GM18520 (cell line): ENCODE measurements at regions not wholly inside any gene's neighbourhood (a gene's known extent, or its start where the extent isn't known, plus 50 kb on each side); places are given as distances from the start of the nearest gene placed in this dataset.

ENCODE experiments used
- ATAC-seq: cut with Tn5 transposase; IDR thresholded peaks from one replicate; pipeline ENCODE4 v1.9.1; 2021; ENCODE audit not compliant: unreplicated experiment

DNA sequence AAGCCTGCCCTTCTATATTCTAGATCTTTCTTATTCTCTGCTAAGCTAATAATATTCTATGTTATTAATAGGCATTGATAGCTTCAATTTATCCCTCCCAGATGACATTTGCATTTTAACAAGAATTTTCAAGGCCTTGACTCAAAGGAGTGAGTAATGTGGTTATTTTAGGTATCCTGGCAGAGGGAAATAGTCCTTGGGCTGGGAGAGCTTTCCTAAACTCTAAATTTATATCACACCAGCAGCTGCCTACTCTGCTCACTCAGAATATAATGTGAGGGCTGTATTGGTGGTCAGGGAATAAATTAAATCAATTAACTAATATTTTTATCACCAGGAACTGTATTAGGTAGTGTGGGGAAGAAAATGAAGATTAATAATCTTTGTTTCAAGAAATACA is 74.8 kb upstream of the ADAM23 start:
- ATAC-seq = no peak

DNA sequence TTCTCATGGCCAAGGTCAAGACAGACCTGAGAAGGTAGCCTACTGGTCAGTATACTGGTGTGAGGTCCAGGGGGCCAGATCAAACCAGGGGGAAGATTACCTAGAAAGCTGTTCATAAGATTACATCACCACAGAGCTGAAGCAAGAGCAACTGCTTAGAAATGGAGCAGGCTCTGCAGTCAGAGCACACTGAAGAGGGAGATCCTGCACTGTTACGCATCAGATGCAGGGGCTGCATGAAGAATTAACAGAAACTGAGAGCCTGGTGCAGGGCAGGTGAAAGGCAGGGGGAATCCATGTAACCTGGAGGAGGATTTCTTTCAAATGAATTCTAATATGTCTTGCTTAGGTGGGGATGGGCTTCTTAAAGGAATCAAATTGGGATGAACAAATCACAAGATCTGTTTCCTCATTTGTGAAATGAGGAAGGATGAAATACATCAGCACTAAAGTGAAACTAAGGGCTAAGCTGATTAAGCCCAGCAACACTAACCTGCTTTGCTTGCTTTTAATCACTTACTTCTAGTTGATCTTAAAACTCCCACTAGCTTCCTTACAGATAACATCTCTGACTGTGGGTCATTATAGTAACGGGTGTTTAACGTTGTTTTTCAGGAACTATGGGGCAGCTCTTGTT is 74.3 kb upstream of the ADAM23 start:
- ATAC-seq = no peak

DNA sequence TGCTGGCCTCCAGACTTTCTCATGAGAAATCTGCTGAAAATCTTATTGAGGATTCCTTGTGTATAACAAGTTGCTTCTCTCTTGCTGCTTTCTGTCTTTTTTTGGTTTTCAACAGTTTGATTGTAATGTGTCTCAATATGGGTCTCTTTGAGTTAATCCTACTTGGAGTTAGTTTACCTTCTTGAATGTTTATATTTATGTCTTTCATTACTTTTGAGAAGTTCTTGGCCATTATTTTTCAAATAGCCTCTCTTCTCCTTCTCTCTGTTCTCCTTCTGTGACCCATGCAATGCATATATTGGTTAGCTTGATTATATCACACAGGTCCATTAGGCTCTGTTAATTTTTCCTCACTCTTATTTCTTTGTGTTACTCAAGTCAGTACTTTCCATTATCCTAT is 67.4 kb upstream of the ADAM23 start:
- ATAC-seq = no peak

DNA sequence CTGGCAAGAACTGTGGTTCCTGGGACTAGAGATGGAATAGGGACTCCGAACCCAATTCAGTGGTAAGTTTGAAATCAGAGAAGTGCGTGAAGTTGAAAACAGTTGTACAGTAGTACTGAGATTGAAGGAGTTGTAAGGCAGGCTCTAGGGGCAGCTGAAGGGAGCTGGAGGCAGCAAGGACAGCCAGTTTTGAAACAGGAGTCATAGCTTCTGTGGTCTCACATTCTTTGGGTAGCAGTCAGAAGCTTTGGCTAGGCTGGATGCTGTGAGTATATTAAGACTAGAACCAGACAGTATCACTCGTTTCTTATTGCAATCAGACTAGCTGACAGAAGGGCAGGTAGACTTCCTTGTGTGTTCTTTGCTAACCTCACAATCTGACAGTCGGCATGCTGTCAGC is 64.5 kb upstream of the ADAM23 start:
- ATAC-seq = no peak

DNA sequence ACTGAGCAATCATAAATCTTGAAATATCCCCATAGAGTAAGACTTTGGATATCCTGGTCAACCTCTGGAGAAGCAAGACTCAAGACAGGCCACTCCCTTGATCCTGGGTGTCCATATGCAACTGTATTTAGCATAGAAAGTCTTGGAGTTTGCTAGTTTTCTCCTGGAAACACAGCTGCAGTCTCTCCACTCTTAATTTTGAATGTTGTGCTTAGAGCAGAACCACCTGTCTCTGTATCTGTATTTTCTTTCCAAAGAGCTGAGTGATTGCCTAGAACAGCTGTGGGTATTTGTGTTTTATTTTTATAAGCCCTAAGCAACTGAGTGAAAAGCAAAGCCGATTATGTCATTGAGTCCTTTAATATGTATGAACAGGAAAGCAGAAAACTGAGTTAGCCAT is 64.1 kb upstream of the ADAM23 start:
- ATAC-seq = no peak

DNA sequence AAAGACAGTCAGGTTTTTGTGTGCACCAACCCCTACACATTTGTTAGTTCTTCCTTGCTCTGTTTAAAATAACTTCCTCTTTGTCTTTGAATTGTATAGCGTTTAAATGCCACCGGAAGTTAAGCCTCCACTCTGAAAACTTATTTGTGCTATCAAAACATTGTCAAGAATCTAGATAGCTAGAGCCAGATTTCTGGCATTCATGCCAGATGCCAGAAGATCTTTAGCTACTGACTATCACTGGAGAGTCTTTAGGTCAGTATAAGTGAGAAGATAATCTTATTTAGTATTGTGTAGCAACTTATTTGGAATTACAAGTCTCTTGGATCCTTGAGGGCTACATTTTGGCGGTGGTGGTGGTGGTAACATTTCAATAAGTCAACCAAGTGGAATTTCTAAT is 63.4 kb upstream of the ADAM23 start:
- ATAC-seq = no peak

DNA sequence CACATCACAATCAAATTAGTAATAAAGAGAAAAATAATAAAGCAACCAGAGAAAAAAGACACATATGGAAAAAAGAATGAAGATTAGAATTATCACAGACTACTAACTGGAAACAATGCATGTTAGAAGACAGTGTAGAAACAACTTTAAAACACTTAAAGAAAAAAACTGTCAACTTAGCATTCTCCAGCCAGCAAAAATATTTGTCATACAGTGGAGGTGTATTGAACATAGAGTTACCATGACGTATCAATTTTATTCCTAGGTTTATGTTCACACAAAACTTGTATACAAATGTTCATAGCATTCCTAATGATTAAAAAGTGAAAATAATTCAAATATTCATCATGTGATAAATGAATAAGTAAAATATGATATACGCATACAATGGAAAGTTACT is 61.5 kb upstream of the ADAM23 start:
- no peak for ATAC-seq

DNA sequence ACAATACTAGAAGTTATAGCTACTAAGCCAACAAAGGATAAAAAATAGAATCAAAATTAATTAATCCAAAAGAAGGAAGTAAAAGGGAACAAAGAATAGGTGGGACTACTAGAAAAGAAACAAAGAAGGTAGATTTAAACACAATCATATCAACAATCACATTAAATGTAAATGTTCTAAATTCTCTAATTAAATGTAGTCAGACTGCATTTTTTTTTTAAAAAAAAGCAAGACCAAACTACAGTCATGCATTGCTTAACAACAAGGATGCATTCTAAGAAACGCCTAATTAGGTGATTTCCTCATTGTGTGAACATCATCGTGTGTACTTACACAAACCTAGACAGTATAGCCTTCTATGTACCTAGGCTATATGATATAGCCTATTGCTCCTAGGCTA is 59.7 kb upstream of the ADAM23 start:
- no peak for ATAC-seq

DNA sequence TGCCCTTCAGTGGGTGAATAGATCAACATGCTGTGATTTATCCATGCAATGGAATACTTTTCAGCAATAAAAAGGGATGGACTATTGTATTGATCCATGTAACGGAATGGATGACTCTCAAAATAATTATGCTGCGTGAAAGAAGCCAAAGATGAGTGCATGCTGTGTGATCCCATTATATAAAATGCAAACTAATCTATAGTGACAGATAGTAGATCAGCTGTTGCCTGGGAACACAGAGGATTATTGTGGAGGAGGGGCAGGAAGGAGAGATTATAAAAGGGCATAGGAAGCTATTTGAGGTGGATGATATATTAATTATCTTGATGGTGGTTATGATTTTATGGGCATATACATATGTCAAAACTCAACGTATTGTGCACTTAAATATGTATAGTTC is 55.5 kb upstream of the ADAM23 start:
- ATAC-seq = no peak

DNA sequence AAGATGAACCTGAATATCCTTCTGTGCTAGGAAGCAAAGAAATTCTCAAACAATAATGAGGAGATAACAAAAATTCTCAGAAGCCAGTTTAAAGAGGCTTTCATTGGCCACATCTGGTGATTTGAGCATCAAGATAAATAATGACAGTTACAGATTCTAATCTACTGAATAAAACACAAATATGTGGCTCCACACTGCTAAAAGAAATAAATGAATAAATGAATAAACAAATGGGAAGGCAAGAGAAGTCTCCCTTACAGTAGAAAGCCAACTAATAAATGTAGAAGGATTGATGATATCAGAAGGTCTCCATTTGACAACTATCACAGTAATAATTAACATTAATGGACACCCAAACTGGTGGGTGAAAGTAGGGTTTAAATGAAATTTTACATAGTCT is 54.6 kb upstream of the ADAM23 start:
- ATAC-seq = no peak

DNA sequence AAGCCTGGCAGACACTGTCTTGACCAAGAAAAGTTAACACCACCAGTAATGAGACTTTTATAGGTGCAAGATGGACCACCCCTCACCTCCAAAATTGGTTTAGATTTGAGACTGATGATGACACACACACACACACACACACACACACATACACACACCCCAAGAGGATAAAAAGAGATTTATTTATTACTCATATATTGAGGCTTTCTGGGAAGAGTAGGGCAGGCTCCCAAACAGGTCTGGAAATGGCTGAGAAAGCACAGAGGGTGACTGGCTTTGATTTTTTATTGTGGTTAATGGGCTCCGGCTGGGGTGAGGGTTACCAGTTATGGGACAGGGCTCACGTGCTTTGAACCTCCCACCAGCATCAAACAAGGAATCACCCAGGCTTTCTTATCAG is 54.2 kb upstream of the ADAM23 start:
- ATAC-seq = no peak

DNA sequence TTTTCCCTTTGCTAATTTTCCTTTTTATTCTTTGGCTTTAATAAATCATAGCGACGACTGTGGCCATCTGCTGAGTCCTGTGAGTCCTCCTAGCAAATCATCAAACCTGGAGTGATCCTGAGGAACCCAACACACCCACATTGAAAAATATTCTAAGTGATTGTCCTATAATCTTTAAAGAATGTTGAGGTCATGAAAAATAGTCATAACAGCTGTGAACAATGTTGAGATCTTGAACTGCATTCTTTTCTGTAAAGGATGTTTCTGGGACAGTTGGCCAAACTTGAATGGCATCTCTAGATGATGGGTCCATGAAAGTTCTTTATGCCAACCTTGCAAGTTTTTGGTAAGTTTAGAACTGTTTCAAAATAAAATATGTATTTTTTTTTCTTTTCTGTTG is 53.2 kb upstream of the ADAM23 start:
- ATAC-seq = no peak

DNA sequence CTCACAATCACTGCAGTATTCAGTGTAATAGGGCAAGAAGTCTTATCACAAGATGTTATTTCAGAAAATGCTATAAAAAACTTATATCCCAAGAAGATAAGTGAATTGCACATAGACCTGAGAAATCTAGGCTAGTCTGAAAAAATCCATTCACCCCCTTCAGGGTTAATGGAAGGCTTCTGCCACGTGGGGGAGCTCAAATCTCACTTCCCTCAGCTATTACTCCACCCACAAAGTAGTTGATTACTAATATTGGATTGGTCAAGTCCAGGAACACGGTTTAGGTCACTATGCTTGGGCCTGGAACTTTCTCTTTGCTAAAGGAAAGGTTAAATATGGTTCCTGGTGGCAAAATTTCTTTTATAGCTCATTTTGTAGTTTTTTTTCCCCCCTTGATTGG is 51.2 kb upstream of the ADAM23 start:
- peak; percentile 70 for ATAC-seq
